PC-3 (cell line): ENCODE measurements at regions not wholly inside any gene's neighbourhood (a gene's known extent, or its start where the extent isn't known, plus 50 kb on each side); places are given as distances from the start of the nearest gene placed in this dataset.

Experiments used
- CTCF ChIP-seq: fragments of 300-600 bp; sonication (generic); conservative IDR thresholded peaks from 2 replicates; pipeline ENCODE4 v1.5.1; 2017; ENCODE audit warnings: antibody characterized with exemption, low read depth, mild to moderate bottlenecking, low read length
- EZH2 ChIP-seq: fragments of 300-600 bp; sonication (generic); IDR thresholded peaks from one replicate; pipeline ENCODE4 v1.6.1; 2017; ENCODE audit warnings: antibody characterized with exemption, mild to moderate bottlenecking, low read length; ENCODE audit not compliant: unreplicated experiment

GRCh38 chr9:20043461-20043860, 254.6 kb upstream of the SLC24A2 start:
- TF ChIP-seq EZH2 (no peak), CTCF (no peak)
